Karpas-422 (cell line): ENCODE measurements at regions not wholly inside any gene's neighbourhood (a gene's known extent, or its start where the extent isn't known, plus 50 kb on each side); places are given as distances from the start of the nearest gene placed in this dataset.

ENCODE experiments used
- DNase-seq: peaks from one replicate; pipeline ENCODE4 v3.0.0-alpha.2; 2015
- H2AFZ ChIP-seq: fragments of 200-600 bp; sonication (generic); 2 replicates; pipeline ENCODE4 v1.6.1; 2014; ENCODE audit warnings: antibody characterized with exemption, low read length, mixed read lengths
- H3K27ac ChIP-seq: fragments of 200-600 bp; sonication (generic); 2 replicates; pipeline ENCODE4 v1.5.1; 2014; ENCODE audit warnings: mild to moderate bottlenecking, low read length, moderate library complexity
- H3K27me3 ChIP-seq: fragments of 200-600 bp; sonication (generic); 2 replicates; pipeline ENCODE4 v1.6.1; 2014; ENCODE audit warnings: low read length, mixed read lengths
- H3K36me3 ChIP-seq: fragments of 200-600 bp; sonication (generic); 2 replicates; pipeline ENCODE4 v1.6.1; 2014; ENCODE audit warnings: low read length, mixed read lengths; ENCODE audit not compliant: insufficient read depth
- H3K4me1 ChIP-seq: fragments of 200-600 bp; sonication (generic); 2 replicates; pipeline ENCODE4 v1.6.1; 2014; ENCODE audit warnings: mild to moderate bottlenecking, low read length, mixed read lengths
- H3K4me2 ChIP-seq: fragments of 200-600 bp; sonication (generic); 2 replicates; pipeline ENCODE4 v1.6.1; 2014; ENCODE audit warnings: low read length, low read depth, mild to moderate bottlenecking; ENCODE audit not compliant: poor library complexity, severe bottlenecking
- H3K4me3 ChIP-seq: fragments of 200-600 bp; sonication (generic); 2 replicates; pipeline ENCODE4 v1.5.1; 2014; ENCODE audit warnings: mild to moderate bottlenecking, antibody characterized with exemption, low read length, mixed read lengths
- H3K79me2 ChIP-seq: fragments of 200-600 bp; sonication (generic); 2 replicates; pipeline ENCODE4 v1.6.1; 2014; ENCODE audit warnings: mild to moderate bottlenecking, low read length, mixed read lengths
- H3K9ac ChIP-seq: fragments of 200-600 bp; sonication (generic); 2 replicates; pipeline ENCODE4 v1.6.0; 2014; ENCODE audit warnings: low read length
- H3K9me2 ChIP-seq: fragments of 200-600 bp; sonication (generic), shearing (Covaris generic); replicated peaks from 2 replicates; pipeline ENCODE4 v1.6.0; 2014; ENCODE audit warnings: mild to moderate bottlenecking, low read length, moderate library complexity; ENCODE audit not compliant: insufficient read depth
- H3K9me3 ChIP-seq: fragments of 300-700, 200-600 bp; sonication (generic); 2 replicates; pipeline ENCODE4 v1.6.1; 2014; ENCODE audit warnings: low read length, mixed read lengths
- H4K20me1 ChIP-seq: fragments of 200-600 bp; sonication (generic); 2 replicates; pipeline ENCODE4 v1.6.1; 2014; ENCODE audit warnings: mild to moderate bottlenecking, antibody characterized with exemption, low read length, low read depth; ENCODE audit not compliant: insufficient read depth

DNA sequence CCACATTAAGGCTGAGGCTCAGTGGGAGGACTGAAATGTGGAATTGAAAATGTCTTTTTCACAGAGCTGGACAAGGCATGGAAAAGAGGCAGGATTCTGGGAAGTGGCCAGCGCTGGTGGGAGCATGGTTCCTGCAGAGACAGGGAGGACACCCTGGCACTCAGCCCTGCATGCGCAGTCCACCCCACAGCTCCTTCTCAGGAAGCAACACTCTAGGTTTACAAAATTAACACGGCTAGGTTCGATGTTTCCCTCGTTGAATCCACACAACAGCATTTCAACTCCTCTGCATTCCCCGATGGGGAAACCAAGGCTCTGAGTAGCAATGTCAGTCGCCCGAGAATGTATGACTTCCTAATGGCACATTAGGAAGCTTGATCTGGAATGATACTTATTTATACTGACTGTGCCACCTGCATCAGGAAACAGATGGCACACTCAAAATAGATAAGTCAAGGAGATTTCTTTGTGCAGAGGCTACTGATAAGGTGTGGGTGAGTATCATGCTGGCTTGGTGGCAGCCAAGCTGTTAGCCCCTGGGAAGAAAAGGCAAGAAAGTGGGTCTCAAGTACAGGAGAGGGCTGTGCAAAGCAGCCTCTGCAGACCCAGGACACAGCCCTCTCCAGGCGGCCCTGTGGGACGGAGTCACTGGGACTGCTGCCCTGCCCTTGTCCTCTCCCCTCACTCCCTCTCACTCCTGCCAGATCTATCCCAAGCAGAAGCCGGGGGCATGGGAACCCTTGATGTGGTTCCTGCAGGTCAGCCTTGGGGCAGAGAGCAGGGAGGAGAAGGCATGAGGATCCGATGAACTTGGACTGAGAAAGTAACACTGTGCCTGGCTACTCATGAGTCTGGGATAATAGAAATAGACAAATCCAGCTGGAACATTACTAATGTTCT, 158.4 kb upstream of the FHL2 start:
- Histone ChIP-seq H3K27me3 (no peaks in the 10 kb centered on the region), H3K4me2 (no peak overlapping the region), H3K79me2 (no peaks in the 10 kb centered on the region), H3K4me3 (no peak overlapping the region), H3K27ac (no peak overlapping the region), H4K20me1 (no peaks in the 10 kb centered on the region), H2AFZ (no peak overlapping the region), H3K9ac (no peak overlapping the region), H3K9me2 (no peaks in the 10 kb centered on the region), H3K4me1 (no peaks in the 10 kb centered on the region), H3K9me3 (no peaks in the 10 kb centered on the region), H3K36me3 (no peaks in the 10 kb centered on the region)
- no peak for DNase-seq

DNA sequence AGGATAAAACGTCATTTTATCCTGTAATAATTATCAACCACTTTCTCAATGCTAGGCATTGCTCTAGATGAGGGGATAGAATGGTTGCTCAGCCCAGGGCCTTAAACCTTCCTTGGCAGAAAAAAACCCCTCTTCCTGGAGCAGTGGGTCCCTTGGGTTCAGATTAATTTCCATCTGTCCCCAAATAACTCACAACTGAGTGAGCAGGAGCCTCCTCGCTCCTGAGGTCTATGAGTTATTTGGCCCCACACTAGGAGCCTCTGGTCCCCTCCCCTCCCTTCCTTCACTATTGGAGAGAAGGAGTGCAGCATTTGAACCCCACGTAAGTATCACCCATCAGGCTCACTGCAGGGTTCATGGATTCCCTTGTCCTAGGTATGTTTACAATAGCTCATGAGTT, 157.5 kb upstream of the FHL2 start:
- Histone ChIP-seq H3K4me1 (no peaks in the 10 kb centered on the region), H3K27me3 (no peaks in the 10 kb centered on the region), H3K36me3 (no peaks in the 10 kb centered on the region), H2AFZ (no peak overlapping the region), H3K79me2 (no peaks in the 10 kb centered on the region), H3K9me3 (no peaks in the 10 kb centered on the region), H3K27ac (no peak overlapping the region), H4K20me1 (no peaks in the 10 kb centered on the region), H3K9ac (no peak overlapping the region), H3K9me2 (no peaks in the 10 kb centered on the region), H3K4me2 (no peak overlapping the region), H3K4me3 (no peak overlapping the region)
- no peak for DNase-seq

DNA sequence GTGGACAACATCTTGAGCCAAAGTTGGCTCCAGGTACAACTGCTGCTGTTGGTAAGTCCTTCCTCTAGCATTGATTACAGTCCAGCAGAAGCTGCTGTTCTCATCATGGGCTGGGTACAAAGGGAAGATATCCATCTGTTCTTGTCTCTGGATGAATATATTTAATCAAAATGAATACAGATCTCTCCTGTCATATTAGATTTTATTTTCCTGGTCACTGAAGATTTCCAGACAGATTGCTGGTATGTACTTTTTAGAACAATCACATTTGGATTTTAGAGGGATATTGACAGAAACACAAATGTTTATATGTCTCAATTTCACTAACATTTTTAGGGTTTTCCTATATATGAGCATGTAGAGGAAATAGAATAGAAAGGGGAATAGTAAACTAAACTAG, 155.4 kb upstream of the FHL2 start:
- Histone ChIP-seq H2AFZ (no peak overlapping the region), H4K20me1 (no peaks in the 10 kb centered on the region), H3K27me3 (no peaks in the 10 kb centered on the region), H3K27ac (no peak overlapping the region), H3K4me1 (no peaks in the 10 kb centered on the region), H3K9ac (no peak overlapping the region), H3K79me2 (no peaks in the 10 kb centered on the region), H3K9me2 (no peaks in the 10 kb centered on the region), H3K36me3 (no peaks in the 10 kb centered on the region), H3K4me2 (no peak overlapping the region), H3K4me3 (no peak overlapping the region), H3K9me3 (no peaks in the 10 kb centered on the region)
- no peak for DNase-seq

GRCh38 chr2:105553538-105554196, 154.8 kb upstream of the FHL2 start:
- H3K79me2 ChIP-seq = no peaks in the 10 kb centered on the region
- no peak overlapping the region for H2AFZ ChIP-seq
- no peaks in the 10 kb centered on the region for H4K20me1 ChIP-seq
- no peaks in the 10 kb centered on the region for H3K27me3 ChIP-seq
- no peak overlapping the region for H3K4me2 ChIP-seq
- H3K9me2 ChIP-seq = no peaks in the 10 kb centered on the region
- no peaks in the 10 kb centered on the region for H3K36me3 ChIP-seq
- H3K4me3 ChIP-seq = no peak overlapping the region
- H3K4me1 ChIP-seq = no peaks in the 10 kb centered on the region
- H3K27ac ChIP-seq = no peak overlapping the region
- H3K9me3 ChIP-seq = no peaks in the 10 kb centered on the region
- no peak overlapping the region for H3K9ac ChIP-seq
- DNase-seq = no peak

- no peak overlapping the region for H3K9ac ChIP-seq
- H3K4me3 ChIP-seq = no peak overlapping the region
- H3K79me2 ChIP-seq = no peaks in the 10 kb centered on the region
- H4K20me1 ChIP-seq = no peaks in the 10 kb centered on the region
- H3K9me2 ChIP-seq = no peaks in the 10 kb centered on the region
- no peak overlapping the region for H3K4me2 ChIP-seq
- no peaks in the 10 kb centered on the region for H3K9me3 ChIP-seq
- no peaks in the 10 kb centered on the region for H3K4me1 ChIP-seq
- no peak overlapping the region for H3K27ac ChIP-seq
- no peaks in the 10 kb centered on the region for H3K36me3 ChIP-seq
- H3K27me3 ChIP-seq = no peaks in the 10 kb centered on the region
- no peak overlapping the region for H2AFZ ChIP-seq
- DNase-seq = no peak
Observed at GRCh38 chr2:105546628-105546974, 147.8 kb upstream of the FHL2 start.

DNA sequence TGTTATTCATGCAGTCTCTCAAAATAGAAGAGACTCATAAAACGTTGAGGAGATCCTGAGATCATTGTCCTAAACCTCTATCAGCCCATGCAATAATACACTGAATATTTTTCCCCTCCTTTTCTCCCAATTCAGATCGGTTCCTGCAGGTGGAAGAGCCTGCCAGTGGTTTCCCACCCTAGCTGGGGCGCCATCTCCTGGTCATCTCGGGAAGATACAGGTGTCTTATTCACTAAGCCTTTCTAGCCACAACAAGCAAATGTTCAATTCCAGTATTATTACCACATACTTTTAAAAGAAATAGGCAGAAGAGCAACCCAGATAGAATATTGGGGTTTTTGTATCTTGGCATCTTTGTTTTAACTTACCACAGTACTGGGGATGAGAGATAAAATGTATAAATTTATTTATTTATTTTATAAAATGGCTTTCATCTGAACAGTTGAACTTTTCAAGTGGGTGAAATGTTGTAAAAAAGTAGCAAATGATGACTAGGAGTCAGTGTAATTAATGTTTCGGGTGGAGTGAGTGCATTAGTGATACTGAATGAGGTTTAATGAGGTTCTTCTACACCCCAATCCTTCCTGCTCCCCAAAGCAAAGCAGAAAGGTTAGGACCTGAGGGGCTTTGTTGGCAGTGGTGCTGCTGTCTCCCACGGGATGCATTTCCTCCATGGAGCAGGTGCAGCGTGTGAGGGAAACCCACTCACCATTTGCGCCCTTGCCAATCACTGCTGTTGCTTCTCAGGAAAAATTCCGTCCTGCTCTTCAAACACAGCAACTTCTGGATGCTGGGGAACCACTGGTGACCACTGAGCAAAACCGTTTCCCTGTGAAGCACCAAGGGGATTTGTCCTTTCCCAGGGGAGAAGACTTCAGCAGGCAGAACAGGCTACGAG, 147.1 kb upstream of the FHL2 start:
- Histone ChIP-seq H3K79me2 (no peaks in the 10 kb centered on the region), H3K9ac (no peak overlapping the region), H3K36me3 (no peaks in the 10 kb centered on the region), H3K27me3 (no peaks in the 10 kb centered on the region), H3K27ac (no peak overlapping the region), H3K9me2 (no peaks in the 10 kb centered on the region), H3K4me3 (no peak overlapping the region), H3K4me1 (no peaks in the 10 kb centered on the region), H4K20me1 (no peaks in the 10 kb centered on the region), H2AFZ (no peak overlapping the region), H3K4me2 (no peak overlapping the region), H3K9me3 (no peaks in the 10 kb centered on the region)
- DNase-seq = peak; percentile 78

- no peaks in the 10 kb centered on the region for H3K9me3 ChIP-seq
- H3K9me2 ChIP-seq = no peaks in the 10 kb centered on the region
- H3K4me2 ChIP-seq = no peak overlapping the region
- DNase-seq = no peak
- H2AFZ ChIP-seq = no peak overlapping the region
- H3K9ac ChIP-seq = no peak overlapping the region
- no peaks in the 10 kb centered on the region for H3K4me1 ChIP-seq
- H3K27me3 ChIP-seq = no peaks in the 10 kb centered on the region
- no peak overlapping the region for H3K4me3 ChIP-seq
- H3K36me3 ChIP-seq = no peaks in the 10 kb centered on the region
- H3K27ac ChIP-seq = no peak overlapping the region
- H4K20me1 ChIP-seq = no peaks in the 10 kb centered on the region
- H3K79me2 ChIP-seq = no peaks in the 10 kb centered on the region
Observed at GRCh38 chr2:105544591-105545377, 145.9 kb upstream of the FHL2 start.
